Liver (tissue), 8 donors: ENCODE measurements at regions not wholly inside any gene's neighbourhood (a gene's known extent, or its start where the extent isn't known, plus 50 kb on each side); places are given as distances from the start of the nearest gene placed in this dataset.

Source experiments
- DNase-seq: peaks from one replicate; pipeline ENCODE4 v3.0.0-alpha.2; 2017; ENCODE audit warnings: low spot score
- H3K27ac ChIP-seq, 2 donors: one replicate each; pipeline ENCODE4 v1.7.0; 2013; ENCODE audit warnings: inconsistent platforms in 2 of 2, low read length in 2 of 2, control low read depth in 1 of 2, low read depth in 1 of 2, mild to moderate bottlenecking in 1 of 2
- H3K27me3 ChIP-seq, 4 donors: one replicate each; pipeline versions ENCODE4 v1.6.1 to v1.7.0; 2013; ENCODE audit warnings: low read length in 3 of 4, inconsistent platforms in 1 of 4, mild to moderate bottlenecking in 1 of 4, moderate library complexity in 1 of 4; ENCODE audit not compliant: control insufficient read depth in 4 of 4, insufficient read depth in 4 of 4
- H3K36me3 ChIP-seq, 4 donors: one replicate each; pipeline versions ENCODE4 v1.6.1 to v1.7.0; 2013; ENCODE audit warnings: low read length in 3 of 4, mild to moderate bottlenecking in 3 of 4, low read depth in 1 of 4, moderate library complexity in 1 of 4; ENCODE audit not compliant: control insufficient read depth in 4 of 4, insufficient read depth in 3 of 4
- H3K4me1 ChIP-seq, 4 donors: one replicate each; pipeline versions ENCODE4 v1.6.1 to v1.7.0; 2013; ENCODE audit warnings: low read length in 3 of 4, mild to moderate bottlenecking in 3 of 4, moderate library complexity in 1 of 4; ENCODE audit not compliant: control insufficient read depth in 4 of 4, insufficient read depth in 4 of 4
- H3K4me3 ChIP-seq, 3 donors: one replicate each; pipeline versions ENCODE4 v1.6.1 to v1.7.0; 2013; ENCODE audit warnings: low read length in 3 of 3, control low read depth in 1 of 3, low read depth in 1 of 3, mild to moderate bottlenecking in 1 of 3
- H3K9ac ChIP-seq, 2 donors: one replicate each; pipeline ENCODE4 v1.7.0; 2013; ENCODE audit warnings: low read length in 2 of 2, mild to moderate bottlenecking in 2 of 2, moderate library complexity in 2 of 2, control low read depth in 1 of 2, low read depth in 1 of 2
- H3K9me3 ChIP-seq, 4 donors: one replicate each; pipeline versions ENCODE4 v1.6.1 to v1.7.0; 2013; ENCODE audit warnings: low read length in 3 of 4; ENCODE audit not compliant: control insufficient read depth in 4 of 4
- CTCF ChIP-seq: fragments of 150-350 bp; IDR thresholded peaks from 2 replicates; pipeline ENCODE4 v1.5.1; 2017; ENCODE audit warnings: improper control_type of control experiment, low read depth, low read length; ENCODE audit not compliant: missing input control
- EGR1 ChIP-seq, 2 donors: IDR thresholded peaks; 2 replicates each; pipeline ENCODE4 v1.6.1; 2016 to 2018; ENCODE audit warnings: antibody characterized with exemption in 2 of 2, low read depth in 2 of 2
- FOXA1 ChIP-seq: IDR thresholded peaks from 2 replicates; pipeline ENCODE4 v1.6.1; 2016; ENCODE audit warnings: antibody characterized with exemption
- FOXA2 ChIP-seq: IDR thresholded peaks from 2 replicates; pipeline ENCODE4 v1.6.1; 2016; ENCODE audit warnings: antibody characterized with exemption
- GABPA ChIP-seq, 2 donors: IDR thresholded peaks in 1 of 2; conservative IDR thresholded peaks in 1 of 2; 2 replicates each; pipeline ENCODE4 v1.6.1; 2016; ENCODE audit warnings: antibody characterized with exemption in 2 of 2, mild to moderate bottlenecking in 1 of 2, moderate library complexity in 1 of 2
- HNF4A ChIP-seq, 2 donors: conservative IDR thresholded peaks; 2 replicates each; pipeline ENCODE4 v1.6.1; 2016; ENCODE audit warnings: antibody characterized with exemption in 2 of 2, mild to moderate bottlenecking in 2 of 2
- HNF4G ChIP-seq: IDR thresholded peaks from 2 replicates; pipeline ENCODE4 v1.6.1; 2016; ENCODE audit warnings: antibody characterized with exemption
- JUND ChIP-seq, 2 donors: IDR thresholded peaks; 2 replicates each; pipeline ENCODE4 v1.6.1; 2016; ENCODE audit warnings: antibody characterized with exemption in 2 of 2
- NR2F2 ChIP-seq: IDR thresholded peaks from 2 replicates; pipeline ENCODE4 v1.6.1; 2016; ENCODE audit warnings: antibody characterized with exemption
- RAD21 ChIP-seq, 2 donors: IDR thresholded peaks; 2 replicates each; pipeline ENCODE4 v1.6.1; 2016; ENCODE audit warnings: antibody characterized with exemption in 2 of 2, mild to moderate bottlenecking in 2 of 2
- REST ChIP-seq: IDR thresholded peaks from 2 replicates; pipeline ENCODE4 v1.6.1; 2016; ENCODE audit warnings: antibody characterized with exemption, mild to moderate bottlenecking
- RXRA ChIP-seq, 2 donors: IDR thresholded peaks; 2 replicates each; pipeline ENCODE4 v1.6.1; 2017 to 2018; ENCODE audit warnings: antibody characterized with exemption in 2 of 2, mild to moderate bottlenecking in 1 of 2
- SP1 ChIP-seq: IDR thresholded peaks from 2 replicates; pipeline ENCODE4 v1.6.1; 2018; ENCODE audit warnings: antibody characterized with exemption, mild to moderate bottlenecking
- TAF1 ChIP-seq: conservative IDR thresholded peaks from 2 replicates; pipeline ENCODE4 v1.6.1; 2016; ENCODE audit warnings: antibody characterized with exemption, mild to moderate bottlenecking
- YY1 ChIP-seq: IDR thresholded peaks from 2 replicates; pipeline ENCODE4 v1.6.1; 2016; ENCODE audit warnings: antibody characterized with exemption, mild to moderate bottlenecking
- WGBS: extraction: QIAGEN DNeasy Blood & Tissue Kit; methylation state at CpG from one replicate; pipeline ENCODE4 v1.1.7; 2013; 5-methylcytosine and 5-hydroxymethylcytosine counted together
- TF ChIP-seq, protein P1 (sequence below): IDR thresholded peaks from 2 replicates; pipeline ENCODE4 v1.6.1; 2016; ENCODE audit warnings: antibody characterized with exemption
- TF ChIP-seq, protein P2 (sequence below): IDR thresholded peaks from 2 replicates; pipeline ENCODE4 v1.6.1; 2016; ENCODE audit warnings: antibody characterized with exemption
- TF ChIP-seq, protein P3 (sequence below): IDR thresholded peaks from 2 replicates; pipeline ENCODE4 v1.6.1; 2016; ENCODE audit warnings: antibody characterized with exemption
- donor health status: healthy.
- donor health status: healthy.
- donor health status: healthy.
- donor health status: healthy.
- donor health status: healthy.

DNA sequence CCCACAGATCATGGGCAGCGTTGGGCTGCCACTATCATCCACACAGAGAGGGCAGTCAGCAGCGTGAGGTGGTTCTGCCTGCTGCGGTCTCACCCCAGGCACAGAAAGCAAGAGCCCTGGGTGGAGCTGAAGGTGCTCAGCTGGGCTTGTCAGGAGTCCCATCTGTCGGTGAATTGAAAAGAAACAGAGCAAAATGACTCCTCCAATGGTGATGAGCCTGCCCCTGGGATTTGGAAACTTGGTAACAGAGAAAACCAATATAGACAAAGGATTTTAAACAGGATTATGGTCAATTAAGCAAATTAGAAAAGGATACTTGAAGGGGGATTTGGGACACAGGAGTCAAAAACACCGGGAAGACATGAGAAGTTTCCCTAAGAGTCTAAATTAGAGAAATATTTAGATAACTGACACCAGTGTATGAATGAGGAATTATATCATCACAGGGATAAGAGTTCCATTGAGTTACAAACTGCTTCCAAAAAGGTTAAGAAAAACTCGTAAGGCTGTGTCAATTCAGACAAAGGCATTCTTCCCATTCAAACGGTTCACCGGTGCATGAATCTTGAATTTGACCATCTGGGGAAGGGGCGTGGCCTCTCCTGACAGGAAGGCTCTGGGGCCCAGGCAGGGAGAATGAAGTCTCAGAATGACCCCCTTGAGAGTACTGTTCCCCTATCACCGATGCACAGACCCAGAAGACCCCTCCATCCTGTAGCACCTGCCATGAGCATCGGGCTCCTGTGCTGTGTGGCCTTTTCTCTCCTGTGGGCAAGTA is 70.0 kb upstream of the PRSS58 start:
- Histone ChIP-seq H3K9ac (no peak overlapping the region), H3K4me1 (no peaks in the 10 kb centered on the region), H3K27me3 (peaks cover 0 to 7% (median 0%) of the 10 kb centered on the region in 4 donors), H3K9me3 (no peaks in the 10 kb centered on the region), H3K27ac (no peak overlapping the region), H3K36me3 (no peaks in the 10 kb centered on the region), H3K4me3 (no peak overlapping the region)
- 61% methylated on average over 11 of the region's 11 CpGs for WGBS
- DNase-seq: no peak
- TF ChIP-seq JUND (IDR thresholded peaks at IDR 0.05): no peak
- TF ChIP-seq, protein P1, sequence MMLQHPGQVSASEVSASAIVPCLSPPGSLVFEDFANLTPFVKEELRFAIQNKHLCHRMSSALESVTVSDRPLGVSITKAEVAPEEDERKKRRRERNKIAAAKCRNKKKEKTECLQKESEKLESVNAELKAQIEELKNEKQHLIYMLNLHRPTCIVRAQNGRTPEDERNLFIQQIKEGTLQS: no peak

GRCh38 chr7:142323706-142324105 is 65.8 kb upstream of the PRSS58 start:
- Histone ChIP-seq H3K4me1 (no peaks in the 10 kb centered on the region), H3K9ac (no peak overlapping the region), H3K36me3 (no peaks in the 10 kb centered on the region), H3K4me3 (no peak overlapping the region), H3K27ac (no peak overlapping the region), H3K9me3 (no peaks in the 10 kb centered on the region), H3K27me3 (peaks cover 0 to 5% (median 0%) of the 10 kb centered on the region in 4 donors)
- DNase-seq: no peak
- WGBS: 11% methylated on average over 4 of the region's 4 CpGs
- peak; percentile 10 to 20 for TF ChIP-seq RAD21 (IDR thresholded peaks at IDR 0.05)
- no peak for TF ChIP-seq JUND (IDR thresholded peaks at IDR 0.05)

GRCh38 chr7:142321391-142321790 is 63.5 kb upstream of the PRSS58 start:
- no peak for DNase-seq
- H3K4me1 ChIP-seq: no peaks in the 10 kb centered on the region
- H3K9me3 ChIP-seq: no peaks in the 10 kb centered on the region
- H3K36me3 ChIP-seq: no peaks in the 10 kb centered on the region
- WGBS: 77% methylated on average over 7 of the region's 7 CpGs
- no peak overlapping the region for H3K27ac ChIP-seq
- TF ChIP-seq TAF1: no peak
- TF ChIP-seq JUND (IDR thresholded peaks at IDR 0.05): no peak
- no peak for TF ChIP-seq NR2F2
- no peak for TF ChIP-seq FOXA1
- no peak for TF ChIP-seq YY1
- no peak for TF ChIP-seq SP1
- TF ChIP-seq RXRA (IDR thresholded peaks at IDR 0.05): no peak
- TF ChIP-seq, protein P1: no peak
- TF ChIP-seq EGR1 (IDR thresholded peaks at IDR 0.05; ENCODE audit: low read depth in 2 of 2): no peak
- TF ChIP-seq CTCF: no peak
- TF ChIP-seq HNF4A (conservative IDR thresholded peaks at IDR 0.05): no peak
- TF ChIP-seq REST: no peak
- TF ChIP-seq FOXA2: no peak
- TF ChIP-seq, protein P2, sequence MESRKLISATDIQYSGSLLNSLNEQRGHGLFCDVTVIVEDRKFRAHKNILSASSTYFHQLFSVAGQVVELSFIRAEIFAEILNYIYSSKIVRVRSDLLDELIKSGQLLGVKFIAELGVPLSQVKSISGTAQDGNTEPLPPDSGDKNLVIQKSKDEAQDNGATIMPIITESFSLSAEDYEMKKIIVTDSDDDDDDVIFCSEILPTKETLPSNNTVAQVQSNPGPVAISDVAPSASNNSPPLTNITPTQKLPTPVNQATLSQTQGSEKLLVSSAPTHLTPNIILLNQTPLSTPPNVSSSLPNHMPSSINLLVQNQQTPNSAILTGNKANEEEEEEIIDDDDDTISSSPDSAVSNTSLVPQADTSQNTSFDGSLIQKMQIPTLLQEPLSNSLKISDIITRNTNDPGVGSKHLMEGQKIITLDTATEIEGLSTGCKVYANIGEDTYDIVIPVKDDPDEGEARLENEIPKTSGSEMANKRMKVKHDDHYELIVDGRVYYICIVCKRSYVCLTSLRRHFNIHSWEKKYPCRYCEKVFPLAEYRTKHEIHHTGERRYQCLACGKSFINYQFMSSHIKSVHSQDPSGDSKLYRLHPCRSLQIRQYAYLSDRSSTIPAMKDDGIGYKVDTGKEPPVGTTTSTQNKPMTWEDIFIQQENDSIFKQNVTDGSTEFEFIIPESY: no peak
- TF ChIP-seq RAD21 (IDR thresholded peaks at IDR 0.05): no peak
- no peak for TF ChIP-seq GABPA (IDR thresholded peaks at IDR 0.05 in 1 of 2, conservative IDR thresholded peaks at IDR 0.05 in 1 of 2)
- TF ChIP-seq, protein P3, sequence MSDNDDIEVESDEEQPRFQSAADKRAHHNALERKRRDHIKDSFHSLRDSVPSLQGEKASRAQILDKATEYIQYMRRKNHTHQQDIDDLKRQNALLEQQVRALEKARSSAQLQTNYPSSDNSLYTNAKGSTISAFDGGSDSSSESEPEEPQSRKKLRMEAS: no peak
- TF ChIP-seq HNF4G: no peak
- H3K9ac ChIP-seq: no peak overlapping the region
- peaks cover 0 to 10% (median 0%) of the 10 kb centered on the region in 4 donors for H3K27me3 ChIP-seq
- H3K4me3 ChIP-seq: no peak overlapping the region
